OCI-LY7 (cell line): ENCODE measurements at regions not wholly inside any gene's neighbourhood (a gene's known extent, or its start where the extent isn't known, plus 50 kb on each side); places are given as distances from the start of the nearest gene placed in this dataset.

Experiments
- CTCF ChIP-seq: fragments of 200-600 bp; sonication (generic); conservative IDR thresholded peaks from 2 replicates; pipeline ENCODE4 v1.5.1; 2014; ENCODE audit warnings: mild to moderate bottlenecking, antibody characterized with exemption, low read length, moderate library complexity, mixed read lengths
- EZH2phosphoT487 ChIP-seq: fragments of 200-600 bp; sonication (generic); IDR thresholded peaks from 2 replicates; pipeline ENCODE4 v1.6.1; 2018; ENCODE audit warnings: low read depth, borderline replicate concordance, mild to moderate bottlenecking, mixed run types, antibody characterized with exemption, low read length, moderate library complexity, mixed read lengths

GRCh38 chr1:4027492-4028138 lies 127.5 kb upstream of the C1orf174 start:
- no peak for TF ChIP-seq CTCF
- no peak for TF ChIP-seq EZH2phosphoT487
